DOHH2 (cell line): ENCODE measurements at regions not wholly inside any gene's neighbourhood (a gene's known extent, or its start where the extent isn't known, plus 50 kb on each side); places are given as distances from the start of the nearest gene placed in this dataset.
"Not testable (repeated sequence)": the region's sequence is repeated elsewhere in the genome, so short reads cannot be mapped to it uniquely, and the experiment has no call there.

Source experiments
- CTCF ChIP-seq: fragments of 200-600 bp; sonication (generic); IDR thresholded peaks from one replicate; pipeline ENCODE4 v1.5.1; 2014; ENCODE audit warnings: antibody characterized with exemption, mild to moderate bottlenecking, low read depth, low read length; ENCODE audit not compliant: poor library complexity, severe bottlenecking
- EZH2phosphoT487 ChIP-seq: fragments of 200-600 bp; sonication (generic); IDR thresholded peaks from 2 replicates; pipeline ENCODE4 v1.6.1; 2017; ENCODE audit warnings: borderline replicate concordance, mild to moderate bottlenecking, antibody characterized with exemption, low read length, moderate library complexity, mixed read lengths

GRCh38 chr12:124092532-124092931 lies 119.5 kb downstream of the ZNF664 start:
- TF ChIP-seq CTCF, EZH2phosphoT487: not testable (repeated sequence)
